HG03571 (cell line): ENCODE measurements at regions not wholly inside any gene's neighbourhood (a gene's known extent, or its start where the extent isn't known, plus 50 kb on each side); places are given as distances from the start of the nearest gene placed in this dataset.
A peak's percentile ranks its signal among the peaks of the same experiment; 100 is the strongest.

Source experiments
- ATAC-seq: cut with Tn5 transposase; IDR thresholded peaks from one replicate; pipeline ENCODE4 v1.9.1; 2021; ENCODE audit not compliant: unreplicated experiment

DNA sequence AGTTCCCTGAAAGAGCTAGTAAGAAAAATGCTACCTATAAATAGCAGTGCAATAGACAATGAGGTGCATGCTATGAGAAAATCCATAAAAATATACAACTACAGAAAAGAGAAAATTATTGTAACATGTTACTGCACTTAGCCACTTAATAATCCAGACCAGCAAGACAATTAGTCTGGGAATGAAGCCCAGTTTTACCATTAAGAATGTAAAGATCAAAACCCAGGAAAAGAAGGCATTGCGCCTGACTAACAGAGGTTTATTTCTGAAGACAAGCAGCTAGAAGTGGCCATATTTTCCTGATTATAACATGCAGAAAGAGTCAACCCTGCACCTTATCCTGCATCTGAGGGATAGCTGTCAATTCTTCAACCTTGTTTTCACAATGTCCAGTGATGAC is 276.4 kb upstream of the PRMT6 start:
- ATAC-seq, result no peak

DNA sequence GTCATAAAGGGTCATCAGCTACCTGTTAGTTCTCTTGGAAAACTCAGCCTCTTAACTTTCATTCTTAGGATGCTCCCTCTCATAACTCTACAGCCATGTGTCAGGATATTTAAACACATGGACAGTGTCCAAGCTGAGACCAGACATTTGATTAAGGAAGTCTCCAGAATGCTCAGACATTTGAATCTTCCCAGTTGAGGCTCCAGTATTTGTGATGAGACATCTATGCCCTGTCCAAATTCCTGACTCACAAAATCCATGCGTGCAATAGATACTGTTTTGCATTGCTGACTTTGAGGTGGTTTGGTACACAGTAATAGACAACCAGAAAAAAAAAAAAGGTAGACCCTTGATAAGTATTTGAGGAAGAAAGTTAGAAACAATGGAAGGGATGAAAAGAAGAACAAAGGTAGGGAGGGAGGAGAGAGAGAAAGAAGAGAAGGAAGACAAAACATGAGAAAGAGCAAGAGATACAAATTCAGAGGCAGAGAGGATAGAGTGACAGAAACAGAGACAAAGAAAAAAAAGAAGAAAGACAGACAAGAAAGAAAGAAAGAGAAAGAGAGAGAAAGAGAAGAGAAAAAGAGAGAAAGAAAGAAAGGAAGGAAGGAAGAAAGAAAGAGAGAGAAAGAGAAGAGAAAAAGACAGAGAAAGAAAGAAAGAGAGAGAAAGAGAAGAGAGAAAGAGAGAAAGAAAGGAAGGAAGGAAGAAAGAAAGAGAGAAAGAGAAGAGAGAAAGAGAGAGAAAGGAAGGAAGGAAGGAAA is 275.5 kb upstream of the PRMT6 start:
- no peak for ATAC-seq

DNA sequence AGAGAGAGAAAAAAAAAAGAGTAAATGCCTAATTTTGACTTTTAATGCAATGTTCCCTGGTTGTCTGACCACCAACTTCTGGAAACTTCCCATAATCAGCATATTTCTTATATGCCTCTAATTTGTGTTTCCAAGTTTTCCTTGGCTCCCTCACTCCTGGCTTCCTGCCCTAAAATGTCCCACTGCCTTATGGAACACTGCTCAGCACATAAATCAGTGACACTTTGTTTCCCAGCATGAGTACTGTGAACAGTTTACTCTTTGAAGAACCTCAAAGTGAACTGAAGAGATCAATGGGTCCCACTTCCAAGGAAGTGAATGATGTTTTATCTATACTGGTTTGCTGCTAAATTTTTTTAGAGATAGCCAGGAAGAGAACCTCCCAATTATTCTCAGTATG is 271.3 kb upstream of the PRMT6 start:
- no peak for ATAC-seq

DNA sequence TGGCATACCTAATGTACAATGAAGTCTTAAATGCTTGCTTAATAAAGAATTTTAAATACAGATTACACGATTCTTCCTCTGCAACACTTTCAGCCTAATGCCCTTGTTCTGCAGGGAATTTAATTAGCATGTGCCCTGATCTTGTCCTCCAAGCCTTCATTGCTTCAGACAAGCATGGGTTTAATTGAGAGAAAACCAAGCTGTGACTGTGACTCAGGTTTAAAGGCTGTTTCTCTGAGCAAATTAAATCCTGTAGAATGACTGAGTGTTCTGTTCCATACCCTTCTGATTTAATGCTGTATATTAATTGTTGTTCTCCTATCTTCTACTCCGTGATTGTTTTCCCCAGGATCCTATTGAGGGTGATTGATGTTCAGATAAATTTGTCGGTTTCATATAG is 269.0 kb upstream of the PRMT6 start:
- ATAC-seq, result no peak

DNA sequence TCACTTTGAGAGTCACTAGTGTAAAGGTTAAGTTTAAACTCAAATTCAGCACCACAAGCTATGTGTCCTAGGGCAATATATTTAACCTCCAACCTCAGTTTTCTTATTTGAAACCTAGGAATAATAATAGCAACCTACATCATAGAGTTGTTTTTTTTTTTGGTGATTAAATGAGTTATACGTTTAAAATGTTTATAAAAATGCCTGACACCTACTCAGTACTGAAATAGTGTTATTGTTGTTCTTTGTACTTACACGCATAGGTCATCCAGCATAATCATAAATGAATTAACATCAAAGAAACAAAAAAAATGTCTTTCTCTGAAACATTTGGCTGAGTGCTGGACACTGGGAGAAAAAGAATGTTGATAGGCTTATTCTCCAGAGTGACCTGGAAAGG is 266.8 kb upstream of the PRMT6 start:
- no peak for ATAC-seq

DNA sequence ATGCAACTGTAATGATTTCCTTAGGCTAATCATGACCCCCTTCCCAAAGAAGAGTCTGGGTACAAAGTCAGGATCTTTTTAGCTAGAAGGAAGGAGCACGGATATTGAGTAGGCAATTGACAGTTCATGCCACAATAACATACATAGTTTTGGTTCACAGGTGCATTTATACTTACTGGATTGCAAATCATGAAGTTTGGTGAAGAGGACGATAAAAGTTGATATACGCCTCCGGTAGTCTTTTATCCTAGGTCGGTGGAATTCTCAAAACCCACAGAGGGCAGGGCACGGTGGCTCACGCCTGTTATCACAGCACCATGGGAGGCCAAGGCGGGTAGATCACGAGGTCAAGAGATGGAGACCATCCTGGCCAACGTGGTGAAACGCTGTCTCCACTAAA is 265.4 kb upstream of the PRMT6 start:
- ATAC-seq, result no peak

DNA sequence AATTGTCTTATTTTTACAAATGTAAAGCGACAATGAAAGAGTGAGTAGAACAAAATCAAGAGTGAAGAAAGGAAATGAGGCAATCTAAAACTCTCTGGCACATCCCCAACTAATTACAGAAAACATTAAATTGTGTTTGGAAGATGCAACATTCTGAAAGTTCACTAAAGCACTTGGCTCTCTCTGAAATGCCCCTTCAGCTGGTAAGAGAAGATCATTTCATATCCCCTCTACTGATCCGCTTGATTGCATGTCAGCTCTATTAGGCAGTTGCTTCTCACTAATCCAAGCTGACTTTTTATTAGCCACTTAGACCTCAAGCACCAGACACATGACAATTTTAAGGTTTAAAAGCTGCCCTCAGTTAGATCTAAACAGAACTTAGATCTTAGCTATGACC is 262.8 kb upstream of the PRMT6 start:
- no peak for ATAC-seq

DNA sequence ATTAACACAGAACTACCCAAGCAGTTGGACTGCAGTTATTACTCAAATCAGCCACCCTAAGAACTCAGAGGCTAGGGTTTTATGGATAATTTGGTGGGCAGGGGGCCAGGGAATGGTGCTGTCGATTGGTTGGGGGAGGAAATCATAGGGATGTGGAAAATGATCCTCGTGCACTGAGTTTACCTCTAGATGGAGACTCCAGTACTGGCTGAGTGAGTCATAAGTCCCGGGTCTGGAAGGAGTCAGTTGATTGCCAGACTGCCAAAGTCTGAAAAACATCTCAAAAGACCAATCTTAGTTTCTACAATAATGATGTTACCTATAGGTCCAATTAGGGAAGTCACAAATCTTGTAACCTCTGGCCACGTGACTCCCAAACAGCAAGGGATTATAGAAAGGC is 257.5 kb upstream of the PRMT6 start:
- no peak for ATAC-seq

DNA sequence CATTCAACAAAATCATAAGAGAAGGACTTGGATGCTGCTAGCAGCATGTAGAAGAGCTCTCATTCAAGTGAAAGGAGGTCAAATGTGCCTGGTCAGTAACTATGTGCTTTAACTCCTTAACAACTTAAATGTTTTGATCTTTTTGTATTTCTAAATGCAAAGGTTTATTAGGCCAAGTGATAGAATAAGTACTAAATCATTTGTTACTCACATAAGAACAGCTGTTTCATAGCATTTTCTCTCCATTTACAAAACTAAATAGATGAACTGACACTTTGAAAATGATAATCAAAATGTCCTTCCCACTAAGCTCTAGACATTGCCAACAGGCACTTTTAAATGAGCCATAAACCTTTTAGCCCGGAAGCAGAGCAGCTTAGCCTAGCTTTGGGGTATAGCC is 254.3 kb upstream of the PRMT6 start:
- ATAC-seq, result no peak

DNA sequence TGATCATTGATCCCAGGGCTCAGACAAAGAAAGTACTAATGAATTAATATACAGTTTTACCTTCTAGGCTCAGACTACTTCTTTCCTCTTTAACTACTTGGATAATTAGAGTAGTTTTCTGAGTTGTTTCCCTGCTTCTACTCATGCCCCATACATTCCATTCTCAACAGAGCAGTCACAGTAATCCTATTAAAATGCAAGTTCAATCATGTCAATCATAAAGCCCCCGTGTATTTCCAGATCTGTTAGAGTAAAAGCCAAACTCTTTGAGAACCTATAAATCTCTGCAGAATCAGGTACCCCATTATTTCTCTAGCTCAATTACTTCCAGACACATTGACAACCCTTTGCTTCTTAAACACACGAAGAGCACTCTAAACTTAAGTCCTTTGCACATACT is 242.1 kb upstream of the PRMT6 start:
- no peak for ATAC-seq

DNA sequence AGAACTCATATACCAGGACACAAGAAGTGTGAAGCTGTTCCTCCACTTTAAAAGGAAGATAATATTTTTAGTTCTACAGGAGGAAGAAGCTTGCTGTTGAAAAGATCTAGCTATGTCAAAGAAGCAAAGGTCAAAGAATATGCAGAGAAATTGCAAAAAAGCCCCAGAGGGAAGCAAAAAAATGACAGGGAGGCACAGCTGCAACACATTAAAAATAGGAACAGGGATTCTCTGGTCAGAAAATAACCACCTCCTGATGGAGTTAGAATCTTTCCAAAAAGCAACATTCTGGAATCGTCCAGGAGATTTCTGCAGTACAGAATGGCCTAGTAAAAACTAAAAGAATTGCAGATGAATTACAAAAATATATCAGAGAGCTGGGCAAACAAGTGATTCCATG is 238.9 kb upstream of the PRMT6 start:
- ATAC-seq, result no peak

DNA sequence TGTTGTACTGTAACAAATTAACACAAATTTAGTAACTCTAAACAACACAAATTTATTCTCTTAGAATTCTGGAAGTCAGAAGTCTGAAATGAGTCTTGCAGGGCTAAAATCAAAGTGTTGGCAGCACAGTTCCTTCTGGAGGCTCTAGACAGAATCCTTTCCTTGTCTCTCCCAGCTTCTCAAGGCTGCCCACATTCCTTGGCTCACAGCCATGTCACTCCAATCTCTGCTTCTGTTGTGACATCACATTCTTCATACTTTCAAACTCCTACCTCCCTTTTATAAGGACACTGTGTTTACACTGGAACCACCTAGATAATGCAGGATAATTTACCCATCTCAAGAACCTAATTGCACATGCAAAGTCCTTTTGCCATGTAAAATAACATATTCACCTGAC is 225.0 kb upstream of the PRMT6 start:
- ATAC-seq, result no peak

DNA sequence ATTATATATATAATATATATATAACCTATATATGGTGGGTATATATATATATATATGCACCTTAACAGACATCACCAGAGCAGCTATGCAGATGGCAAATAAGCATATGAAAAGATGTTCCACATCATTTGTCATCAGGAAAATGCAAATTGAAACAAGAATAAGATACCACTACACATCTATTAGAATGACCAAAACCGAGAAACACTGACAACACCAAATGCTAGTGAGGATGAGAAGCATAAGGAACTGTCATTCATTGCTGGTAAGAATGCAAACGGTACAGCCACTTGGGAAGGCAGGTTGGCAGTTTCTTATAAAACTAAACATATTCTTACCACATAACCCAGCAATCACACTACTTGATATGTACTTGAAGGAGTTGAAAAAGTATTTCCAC is 219.8 kb upstream of the PRMT6 start:
- ATAC-seq, result peak; percentile 73

DNA sequence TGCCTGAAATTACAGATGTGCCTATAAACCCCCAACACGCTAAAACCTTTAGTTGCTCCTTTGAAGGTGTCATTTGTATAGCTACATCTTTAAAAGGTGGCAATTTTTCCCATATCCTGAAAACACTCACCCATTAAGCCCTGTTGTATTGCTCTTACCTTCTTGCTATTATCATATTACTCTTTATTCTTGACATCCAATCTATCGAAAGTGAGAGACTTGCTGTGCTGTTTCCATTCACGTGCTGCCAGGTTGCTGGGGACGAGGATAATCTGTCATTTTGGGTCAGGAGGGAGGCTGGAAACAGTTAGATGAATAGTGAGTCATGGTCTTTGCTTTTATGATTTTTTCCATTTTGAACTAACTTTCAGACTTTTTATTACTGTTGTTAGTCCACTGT is 213.0 kb upstream of the PRMT6 start:
- no peak for ATAC-seq

DNA sequence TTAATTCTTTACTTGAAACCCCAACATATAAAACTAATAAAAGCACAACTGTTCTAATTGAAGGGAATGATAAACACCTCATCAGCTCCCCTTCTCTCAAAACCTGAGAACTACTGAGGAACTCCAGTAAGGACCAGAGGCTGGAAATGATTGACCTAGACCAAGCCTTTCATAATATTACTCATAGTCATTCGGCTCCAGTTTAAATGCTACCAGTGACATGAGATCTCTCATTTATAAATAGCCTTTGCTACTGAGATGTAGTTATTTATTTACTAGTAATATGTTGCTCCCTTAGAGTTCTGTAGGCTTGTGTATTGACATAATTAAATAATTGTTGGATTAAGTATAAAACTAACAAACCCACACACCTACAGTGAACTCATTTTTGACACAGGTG is 209.8 kb upstream of the PRMT6 start:
- ATAC-seq, result peak; percentile 98

DNA sequence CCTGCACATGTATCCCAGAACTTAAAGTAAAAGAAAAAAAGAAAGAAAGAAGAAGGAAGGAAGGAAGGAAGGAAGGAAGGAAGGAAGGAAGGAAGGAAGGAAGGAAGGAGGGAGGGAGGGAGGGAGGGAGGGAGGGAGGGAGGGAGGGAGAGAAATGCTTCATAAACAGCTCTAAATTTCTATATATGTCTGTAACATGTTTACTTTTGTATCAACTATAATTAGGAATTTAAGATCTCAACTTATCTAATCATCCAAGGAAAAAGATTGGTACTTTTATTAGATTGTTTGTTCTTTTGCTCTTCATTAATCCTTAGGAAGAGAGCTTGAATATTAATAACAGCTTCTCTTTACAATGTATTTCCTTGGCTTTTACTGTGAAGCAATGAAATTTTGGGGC is 195.4 kb upstream of the PRMT6 start:
- ATAC-seq, result no peak

DNA sequence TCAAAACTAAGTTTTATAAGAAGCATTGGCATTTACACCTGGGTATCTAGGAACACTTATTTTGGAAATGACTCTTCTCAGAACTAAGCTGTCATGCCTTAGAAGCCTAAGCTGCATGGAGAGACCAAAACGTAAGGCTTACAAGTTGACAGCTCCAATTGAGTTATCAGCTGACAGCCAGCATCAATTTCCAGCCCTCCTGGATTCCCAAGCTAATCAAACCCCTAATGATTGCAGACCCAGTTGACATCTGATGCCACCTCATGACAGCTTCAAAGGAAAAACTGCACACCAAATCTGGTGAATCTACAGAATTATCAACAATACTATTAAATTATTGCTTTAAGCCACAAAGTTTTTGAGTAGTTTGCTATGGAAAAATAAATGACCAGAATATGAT is 187.6 kb upstream of the PRMT6 start:
- no peak for ATAC-seq

DNA sequence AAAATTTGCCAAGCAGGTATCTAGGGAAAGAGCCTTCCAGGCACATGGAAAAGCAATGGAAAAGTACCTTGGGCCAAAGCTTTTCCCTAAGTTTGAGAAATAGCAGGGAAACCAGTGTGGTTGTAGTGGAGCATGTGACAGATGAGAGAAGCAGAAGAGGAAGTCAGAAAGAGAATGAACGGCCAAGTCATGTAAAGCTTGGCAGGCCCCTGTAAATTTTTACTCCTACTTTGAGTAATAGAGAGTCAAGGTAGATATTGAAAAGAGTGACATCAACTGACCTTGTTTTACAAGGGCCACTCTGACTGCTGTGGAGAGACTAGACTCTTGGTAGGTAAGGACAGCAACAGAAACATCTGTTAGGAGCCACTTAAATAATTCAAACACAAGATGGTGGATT is 180.9 kb upstream of the PRMT6 start:
- no peak for ATAC-seq

DNA sequence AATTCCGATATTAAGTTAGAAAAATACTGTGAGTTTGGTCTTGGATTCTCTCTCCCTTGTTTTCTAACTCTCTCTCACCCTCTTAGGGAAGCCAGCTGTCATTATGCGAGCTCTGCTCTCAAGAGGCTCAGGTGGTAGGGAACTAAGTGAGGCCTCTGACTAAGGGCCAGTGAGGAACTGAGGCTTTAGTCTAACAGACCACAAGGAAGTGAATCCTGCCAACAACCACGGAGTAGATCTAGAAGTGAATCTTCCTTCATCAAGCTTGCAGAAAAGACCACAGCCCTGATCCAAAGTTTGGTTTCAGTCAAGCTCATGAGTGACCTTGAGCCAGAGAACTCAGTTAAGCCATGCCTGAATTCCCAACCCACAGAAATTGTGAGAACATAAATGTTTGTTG is 180.1 kb upstream of the PRMT6 start:
- ATAC-seq, result no peak

DNA sequence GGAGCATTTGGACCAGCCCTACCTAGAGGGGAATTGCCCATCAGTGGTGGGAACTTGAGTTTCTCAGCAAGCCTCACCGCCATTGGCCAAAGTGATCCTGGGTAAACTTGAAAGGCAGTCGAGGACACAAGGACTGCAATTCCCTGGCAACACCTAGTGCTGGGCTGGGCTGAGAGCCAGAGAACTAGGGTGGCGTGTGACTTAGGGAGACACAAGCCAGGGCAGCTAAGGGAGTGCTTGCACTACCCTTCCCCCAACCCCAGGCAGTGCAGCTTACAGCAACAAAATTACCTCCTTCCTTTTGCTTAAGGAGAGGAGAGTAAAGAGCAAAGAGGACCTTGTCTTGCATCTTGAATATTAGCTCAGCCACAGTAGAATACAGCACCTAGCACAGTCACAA is 176.9 kb upstream of the PRMT6 start:
- ATAC-seq, result no peak

DNA sequence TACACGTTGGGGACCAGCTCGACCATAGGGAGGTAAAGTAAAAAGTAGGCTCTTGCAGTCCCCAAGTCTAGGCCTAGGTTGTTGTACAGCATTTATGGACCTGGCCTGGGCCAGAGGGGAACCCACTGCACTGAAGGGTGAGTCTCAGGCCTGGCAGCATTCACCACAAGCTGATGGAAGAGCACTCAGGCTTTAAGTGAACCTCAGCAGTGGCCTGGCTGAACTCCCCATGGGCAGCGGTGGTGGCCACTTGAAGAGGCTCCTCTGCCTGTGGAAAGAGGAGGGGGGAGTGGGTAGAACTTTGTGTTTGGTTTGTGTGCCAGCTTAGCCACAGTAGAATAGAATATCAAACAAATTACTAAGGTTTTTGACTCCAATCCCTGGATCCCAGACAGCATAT is 176.2 kb upstream of the PRMT6 start:
- no peak for ATAC-seq

DNA sequence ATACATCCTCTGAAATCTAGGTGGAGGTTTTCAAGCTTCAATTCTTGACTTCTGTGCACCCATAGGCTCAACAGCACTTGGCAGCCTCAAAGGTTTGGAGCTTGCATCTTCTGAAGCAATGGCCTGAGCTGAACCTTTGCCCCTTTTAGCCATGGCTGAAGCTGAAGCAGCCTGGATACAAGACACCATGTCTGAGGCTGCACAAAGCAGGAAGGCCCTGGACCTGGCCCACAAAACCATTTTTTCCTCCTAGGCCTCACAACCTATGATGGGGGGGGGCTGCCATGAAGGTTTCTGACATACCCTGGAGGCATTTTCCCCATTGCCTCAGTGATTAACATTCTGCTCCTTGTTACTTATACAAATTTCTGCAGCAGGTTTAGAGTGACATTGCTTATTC is 173.3 kb upstream of the PRMT6 start:
- no peak for ATAC-seq

DNA sequence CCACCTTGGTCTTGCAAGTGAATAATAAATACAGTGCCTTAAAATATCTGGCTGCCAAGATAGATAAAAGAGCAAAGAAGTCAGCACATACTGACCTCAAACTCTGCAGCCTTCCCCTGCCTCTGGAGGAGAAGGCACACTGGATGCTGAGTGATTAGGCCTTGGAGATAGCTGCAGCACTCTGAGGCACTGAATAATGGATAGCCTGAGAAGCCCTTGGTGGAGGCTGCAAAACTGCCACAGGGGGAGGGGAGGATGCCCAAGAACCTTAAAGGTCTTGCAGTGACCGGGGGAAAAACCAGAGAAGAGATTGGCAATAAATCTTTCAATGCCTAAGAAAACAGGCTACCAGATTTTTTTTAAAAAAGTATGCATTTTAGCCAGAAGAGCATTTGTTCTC is 167.4 kb upstream of the PRMT6 start:
- ATAC-seq, result no peak

DNA sequence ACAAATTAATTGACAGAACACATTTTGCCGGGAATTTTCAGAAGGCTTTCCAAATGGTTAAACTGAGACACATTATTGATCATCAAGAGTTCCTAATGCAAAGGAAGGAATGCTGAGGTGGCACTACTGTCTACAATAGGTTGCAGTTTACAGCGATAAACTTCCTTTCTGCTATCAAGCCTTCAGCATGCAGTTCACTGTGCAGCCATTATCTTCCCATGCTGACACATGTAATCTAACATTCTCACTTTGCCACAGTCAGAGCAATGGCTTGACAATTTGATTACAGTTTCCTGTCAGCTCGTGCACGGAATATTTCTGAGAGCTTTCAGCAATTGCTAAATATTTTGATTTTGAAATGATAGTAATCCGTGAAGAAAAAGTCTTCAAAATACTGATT is 166.9 kb upstream of the PRMT6 start:
- ATAC-seq, result no peak
